Osteoblast (primary cell): ENCODE measurements at regions not wholly inside any gene's neighbourhood (a gene's known extent, or its start where the extent isn't known, plus 50 kb on each side); places are given as distances from the start of the nearest gene placed in this dataset.

Experiments used
- DNase-seq: peaks from one replicate; pipeline ENCODE4 v3.0.0; 2011; ENCODE audit warnings: low spot score, mixed read lengths; ENCODE audit not compliant: insufficient read length; ENCODE audit errors: missing footprints
- H2AFZ ChIP-seq: 2 replicates; pipeline ENCODE4 v1.6.0; 2011; ENCODE audit warnings: mild to moderate bottlenecking, low read length
- H3K27ac ChIP-seq: 2 replicates; pipeline ENCODE4 v1.5.1; 2011; ENCODE audit warnings: mild to moderate bottlenecking, low read depth, low read length, moderate library complexity
- H3K27me3 ChIP-seq: 2 replicates; pipeline ENCODE4 v1.6.0; 2012; ENCODE audit warnings: mild to moderate bottlenecking, control low read depth, inconsistent platforms, low read length, moderate library complexity; ENCODE audit not compliant: insufficient read depth
- H3K36me3 ChIP-seq: 2 replicates; pipeline ENCODE4 v1.5.1; 2011; ENCODE audit warnings: mild to moderate bottlenecking, low read length, control low read depth, moderate library complexity; ENCODE audit not compliant: insufficient read depth
- H3K4me1 ChIP-seq: 2 replicates; pipeline ENCODE4 v1.5.1; 2011; ENCODE audit warnings: mild to moderate bottlenecking, low read length, control low read depth, moderate library complexity; ENCODE audit not compliant: insufficient read depth
- H3K4me2 ChIP-seq: 2 replicates; pipeline ENCODE4 v1.6.0; 2011; ENCODE audit warnings: mild to moderate bottlenecking, low read length; ENCODE audit not compliant: insufficient read depth
- H3K4me3 ChIP-seq: fragments of 200-600 bp; sonication (generic); 3 replicates; pipeline ENCODE4 v1.5.1; 2012; ENCODE audit warnings: mild to moderate bottlenecking, low read length, inconsistent platforms; ENCODE audit not compliant: insufficient read depth
- H3K79me2 ChIP-seq: 2 replicates; pipeline ENCODE4 v1.6.0; 2012; ENCODE audit warnings: mild to moderate bottlenecking, low read length, control low read depth, inconsistent platforms; ENCODE audit not compliant: insufficient read depth
- H3K9me3 ChIP-seq: 2 replicates; pipeline ENCODE4 v1.5.1; 2011; ENCODE audit warnings: low read depth, low read length, control low read depth
- H4K20me1 ChIP-seq: 2 replicates; pipeline ENCODE4 v1.6.0; 2012; ENCODE audit warnings: mild to moderate bottlenecking, low read length, control low read depth; ENCODE audit not compliant: insufficient read depth
- CTCF ChIP-seq: IDR thresholded peaks from 2 replicates; pipeline ENCODE4 v1.5.1; 2011; ENCODE audit warnings: mild to moderate bottlenecking, low read depth, low read length, moderate library complexity; ENCODE audit errors: extremely low read depth

- Histone ChIP-seq H3K4me1 (peaks cover 6% of the 10 kb centered on the region), H3K9me3 (no peaks in the 10 kb centered on the region), H2AFZ (no peak overlapping the region), H4K20me1 (no peaks in the 10 kb centered on the region), H3K36me3 (no peaks in the 10 kb centered on the region), H3K4me3 (no peak overlapping the region), H3K27ac (no peak overlapping the region), H3K79me2 (no peaks in the 10 kb centered on the region), H3K4me2 (no peak overlapping the region), H3K27me3 (no peaks in the 10 kb centered on the region)
- TF ChIP-seq CTCF = no peak
- DNase-seq = no peak
Measured at GRCh38 chr5:54615381-54615780, 97.8 kb downstream of the SNX18 start.

GRCh38 chr5:54612711-54613110 lies 95.2 kb downstream of the SNX18 start:
- Histone ChIP-seq H3K4me2 (no peak overlapping the region), H3K27ac (no peak overlapping the region), H3K36me3 (no peaks in the 10 kb centered on the region), H3K4me3 (no peak overlapping the region), H3K9me3 (no peaks in the 10 kb centered on the region), H3K27me3 (no peaks in the 10 kb centered on the region), H2AFZ (no peak overlapping the region), H4K20me1 (no peaks in the 10 kb centered on the region), H3K79me2 (no peaks in the 10 kb centered on the region), H3K4me1 (peaks cover 6% of the 10 kb centered on the region)
- no peak for TF ChIP-seq CTCF
- DNase-seq = no peak

GRCh38 chr5:54611290-54611951 lies 93.9 kb downstream of the SNX18 start:
- no peaks in the 10 kb centered on the region for H3K27me3 ChIP-seq
- no peak for TF ChIP-seq CTCF
- no peak overlapping the region for H3K27ac ChIP-seq
- peaks cover 6% of the 10 kb centered on the region for H3K4me1 ChIP-seq
- no peaks in the 10 kb centered on the region for H3K36me3 ChIP-seq
- H3K9me3 ChIP-seq = no peaks in the 10 kb centered on the region
- no peaks in the 10 kb centered on the region for H4K20me1 ChIP-seq
- H3K79me2 ChIP-seq = no peaks in the 10 kb centered on the region
- no peak for DNase-seq
- H2AFZ ChIP-seq = no peak overlapping the region
- no peak overlapping the region for H3K4me2 ChIP-seq
- no peak overlapping the region for H3K4me3 ChIP-seq

- Histone ChIP-seq H3K27ac (no peak overlapping the region), H3K4me2 (no peak overlapping the region)
- no peak for DNase-seq
Measured at GRCh38 chr5:54610197-54610944, 92.8 kb downstream of the SNX18 start.

More at GRCh38 chr5:54610197-54610944, 92.8 kb downstream of the SNX18 start:
- H3K4me1 ChIP-seq = peaks cover 6% of the 10 kb centered on the region
- no peak for TF ChIP-seq CTCF
- no peak overlapping the region for H3K4me3 ChIP-seq
- no peaks in the 10 kb centered on the region for H4K20me1 ChIP-seq
- H3K36me3 ChIP-seq = no peaks in the 10 kb centered on the region
- no peaks in the 10 kb centered on the region for H3K79me2 ChIP-seq
- H3K9me3 ChIP-seq = no peaks in the 10 kb centered on the region
- no peak overlapping the region for H2AFZ ChIP-seq
- no peaks in the 10 kb centered on the region for H3K27me3 ChIP-seq
